Gastrocnemius medialis (tissue), 4 donors: ENCODE measurements at regions not wholly inside any gene's neighbourhood (a gene's known extent, or its start where the extent isn't known, plus 50 kb on each side); places are given as distances from the start of the nearest gene placed in this dataset.

Source experiments
- ATAC-seq, 2 donors: fragments of 150-250 bp; one replicate each; pipeline ENCODE4 v1.9.1; 2016
- DNase-seq, 2 donors: peaks; one replicate each; pipeline ENCODE4 v3.0.0-alpha.2; 2019
- H3K27ac ChIP-seq, 4 donors: fragments of 200-600 bp; sonication (generic); 1 replicate in 1 of 4; 2 replicates in 3 of 4; pipeline ENCODE4 v1.5.1; 2016 to 2018; ENCODE audit warnings: mild to moderate bottlenecking in 2 of 4, moderate library complexity in 1 of 4
- H3K27me3 ChIP-seq, 3 donors: fragments of 200-600 bp; sonication (generic) in 2 of 3; 1 replicate in 1 of 3; 2 replicates in 2 of 3; pipeline versions ENCODE4 v1.5.1 to v1.6.0; 2016 to 2019; ENCODE audit warnings: mild to moderate bottlenecking in 1 of 3, moderate library complexity in 1 of 3
- H3K36me3 ChIP-seq, 2 donors: fragments of 200-600 bp; sonication (generic) in 1 of 2; one replicate each; pipeline ENCODE4 v1.5.1; 2017 to 2018
- H3K4me1 ChIP-seq, 2 donors: fragments of 200-600 bp; sonication (generic) in 1 of 2; one replicate each; pipeline ENCODE4 v1.5.1; 2016 to 2017; ENCODE audit warnings: mild to moderate bottlenecking in 2 of 2
- H3K4me3 ChIP-seq, 4 donors: fragments of 200-600 bp; sonication (generic) in 3 of 4; 1 replicate in 1 of 4; 2 replicates in 3 of 4; pipeline ENCODE4 v1.5.1; 2016 to 2019; ENCODE audit warnings: mild to moderate bottlenecking in 2 of 4
- H3K9me3 ChIP-seq, 3 donors: fragments of 200-600 bp; sonication (generic) in 2 of 3; 1 replicate in 1 of 3; 2 replicates in 2 of 3; pipeline ENCODE4 v1.5.1; 2016 to 2019
- POLR2A ChIP-seq, 2 donors: fragments of 450-650 bp; IDR thresholded peaks; one replicate each; pipeline ENCODE4 v1.6.1; 2017; ENCODE audit warnings: antibody characterized with exemption in 2 of 2, mild to moderate bottlenecking in 2 of 2, moderate library complexity in 2 of 2
- in situ Hi-C, 4 donors: fragments of 200-750 bp; cut with MboI; loops; one replicate each; pipeline versions ENCODE4 v1.15.0 to v1.8.0; 2017; ENCODE audit warnings: low sequenced_read_pairs in 4 of 4
- intact Hi-C: fragments of 100-400 bp; cut with DNase I; formaldehyde crosslinking; loops from one replicate; pipeline ENCODE4 v1.15.1; 2023; ENCODE audit warnings: low total_unique reads
- TF ChIP-seq, protein P1 (sequence below), 5 experiments: fragments of 450-650 bp in 3 of 5; fragments of 200-600 bp in 2 of 5; sonication (generic) in 2 of 5; IDR thresholded peaks in 4 of 5; conservative IDR thresholded peaks in 1 of 5; 1 replicate in 4 of 5; 2 replicates in 1 of 5; pipeline ENCODE4 v1.5.1; 2016 to 2019; ENCODE audit warnings: antibody characterized with exemption in 5 of 5, mild to moderate bottlenecking in 3 of 5, moderate library complexity in 3 of 5

DNA sequence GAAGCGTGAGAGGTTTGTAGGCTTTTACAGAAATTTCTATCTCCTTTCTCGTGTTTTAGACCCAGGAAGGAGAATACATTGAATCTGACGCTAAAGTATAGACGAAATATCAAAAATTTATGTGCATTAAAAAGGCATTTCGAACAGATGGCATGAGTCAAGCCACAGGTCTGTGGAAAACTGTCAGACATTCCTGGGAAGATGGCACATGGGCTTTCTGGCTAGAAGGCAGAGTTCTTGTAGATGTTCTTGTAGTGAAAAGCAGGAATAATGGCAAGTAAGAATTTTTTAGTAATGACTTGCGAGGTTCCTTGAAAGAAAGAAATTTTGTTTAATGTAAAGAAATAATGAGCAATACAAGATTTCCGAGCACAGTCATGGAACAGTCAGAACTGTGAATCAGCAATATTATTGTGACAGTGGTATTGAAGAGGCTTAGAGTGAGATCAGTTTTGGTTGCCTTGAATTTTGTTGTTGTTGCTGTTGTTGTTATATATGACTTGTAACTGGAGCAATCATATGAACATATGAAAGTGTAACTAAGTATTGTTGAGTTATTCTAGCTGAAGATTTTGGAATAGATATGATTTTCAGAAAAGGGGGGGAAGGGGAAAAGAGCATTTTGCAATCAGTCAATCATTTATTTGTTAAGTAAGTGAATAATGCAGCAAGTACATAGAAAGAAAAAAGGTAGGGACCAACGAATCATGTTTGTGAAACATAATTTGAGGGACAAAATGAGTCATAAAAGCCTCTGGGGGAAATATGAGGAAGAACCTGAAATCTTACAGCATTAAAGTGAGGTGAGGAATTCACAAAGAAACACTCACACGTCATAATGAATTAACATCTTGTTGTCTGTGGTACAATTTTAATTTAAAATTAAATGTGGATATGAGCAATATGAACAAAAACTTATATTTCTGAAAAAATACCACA lies 339.0 kb upstream of the CTNND2 start:
- in situ Hi-C loops (no loop called here), intact Hi-C loops (no loop called here)
- DNase-seq, result no peak
- Histone ChIP-seq H3K4me1 (no peaks in the 10 kb centered on the region), H3K4me3 (no peak overlapping the region), H3K27ac (no peak overlapping the region), H3K36me3 (no peaks in the 10 kb centered on the region), H3K27me3 (no peaks in the 10 kb centered on the region), H3K9me3 (no peaks in the 10 kb centered on the region)
- TF ChIP-seq POLR2A (IDR thresholded peaks at IDR 0.05), result no peak
- TF ChIP-seq, protein P1, sequence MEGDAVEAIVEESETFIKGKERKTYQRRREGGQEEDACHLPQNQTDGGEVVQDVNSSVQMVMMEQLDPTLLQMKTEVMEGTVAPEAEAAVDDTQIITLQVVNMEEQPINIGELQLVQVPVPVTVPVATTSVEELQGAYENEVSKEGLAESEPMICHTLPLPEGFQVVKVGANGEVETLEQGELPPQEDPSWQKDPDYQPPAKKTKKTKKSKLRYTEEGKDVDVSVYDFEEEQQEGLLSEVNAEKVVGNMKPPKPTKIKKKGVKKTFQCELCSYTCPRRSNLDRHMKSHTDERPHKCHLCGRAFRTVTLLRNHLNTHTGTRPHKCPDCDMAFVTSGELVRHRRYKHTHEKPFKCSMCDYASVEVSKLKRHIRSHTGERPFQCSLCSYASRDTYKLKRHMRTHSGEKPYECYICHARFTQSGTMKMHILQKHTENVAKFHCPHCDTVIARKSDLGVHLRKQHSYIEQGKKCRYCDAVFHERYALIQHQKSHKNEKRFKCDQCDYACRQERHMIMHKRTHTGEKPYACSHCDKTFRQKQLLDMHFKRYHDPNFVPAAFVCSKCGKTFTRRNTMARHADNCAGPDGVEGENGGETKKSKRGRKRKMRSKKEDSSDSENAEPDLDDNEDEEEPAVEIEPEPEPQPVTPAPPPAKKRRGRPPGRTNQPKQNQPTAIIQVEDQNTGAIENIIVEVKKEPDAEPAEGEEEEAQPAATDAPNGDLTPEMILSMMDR (IDR thresholded peaks at IDR 0.05 in 4 of 5, conservative IDR thresholded peaks at IDR 0.05 in 1 of 5), result no peak
- ATAC-seq, result no peak

GRCh38 chr5:12237837-12238575 lies 333.8 kb upstream of the CTNND2 start:
- intact Hi-C loops, result no loop called here
- in situ Hi-C loops, result no loop called here
- H3K27me3 ChIP-seq, result no peaks in the 10 kb centered on the region
- no peaks in the 10 kb centered on the region for H3K4me1 ChIP-seq
- DNase-seq (no peak), ATAC-seq (no peak)
- no peaks in the 10 kb centered on the region for H3K36me3 ChIP-seq
- TF ChIP-seq, protein P1 (IDR thresholded peaks at IDR 0.05 in 4 of 5, conservative IDR thresholded peaks at IDR 0.05 in 1 of 5), result no peak
- no peak for TF ChIP-seq POLR2A (IDR thresholded peaks at IDR 0.05)
- no peaks in the 10 kb centered on the region for H3K9me3 ChIP-seq
- no peak overlapping the region for H3K27ac ChIP-seq
- H3K4me3 ChIP-seq, result no peak overlapping the region

- H3K27me3 ChIP-seq, result no peaks in the 10 kb centered on the region
- no peak for TF ChIP-seq POLR2A (IDR thresholded peaks at IDR 0.05)
- TF ChIP-seq, protein P1 (IDR thresholded peaks at IDR 0.05 in 4 of 5, conservative IDR thresholded peaks at IDR 0.05 in 1 of 5), result no peak
- no peaks in the 10 kb centered on the region for H3K36me3 ChIP-seq
- H3K27ac ChIP-seq, result no peak overlapping the region
- intact Hi-C loops (no loop called here), in situ Hi-C loops (no loop called here)
- DNase-seq (no peak), ATAC-seq (no peak)
- H3K9me3 ChIP-seq, result no peaks in the 10 kb centered on the region
- no peak overlapping the region for H3K4me3 ChIP-seq
- H3K4me1 ChIP-seq, result no peaks in the 10 kb centered on the region
Measured at GRCh38 chr5:12230659-12231058, 326.4 kb upstream of the CTNND2 start.

DNA sequence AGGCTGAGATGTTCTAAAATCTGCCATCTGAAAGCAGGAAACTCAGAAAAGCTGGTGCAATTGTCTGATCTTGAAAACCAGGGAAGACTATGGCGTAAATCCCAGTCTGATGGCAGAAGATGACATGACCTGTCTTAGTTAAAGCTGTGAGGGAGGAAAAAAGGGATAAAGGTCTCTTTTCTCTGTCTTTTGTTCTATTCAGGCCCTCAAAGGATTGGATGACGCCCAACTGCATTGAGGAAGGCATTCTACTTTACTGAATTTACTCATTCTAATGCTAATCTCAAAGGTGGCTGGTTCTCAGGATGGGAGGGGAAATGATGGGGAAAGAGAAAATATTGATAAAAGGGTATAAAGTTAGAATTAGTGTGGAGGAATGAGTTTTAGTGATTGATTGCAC lies 312.8 kb upstream of the CTNND2 start:
- H3K36me3 ChIP-seq, result no peaks in the 10 kb centered on the region
- H3K4me1 ChIP-seq, result no peaks in the 10 kb centered on the region
- H3K4me3 ChIP-seq, result no peak overlapping the region
- no peak for DNase-seq
- TF ChIP-seq POLR2A (IDR thresholded peaks at IDR 0.05), result no peak
- TF ChIP-seq, protein P1 (IDR thresholded peaks at IDR 0.05 in 4 of 5, conservative IDR thresholded peaks at IDR 0.05 in 1 of 5), result no peak
- H3K27me3 ChIP-seq, result no peaks in the 10 kb centered on the region
- H3K9me3 ChIP-seq, result no peaks in the 10 kb centered on the region
- ATAC-seq, result no peak
- no peak overlapping the region for H3K27ac ChIP-seq
- intact Hi-C loops (no loop called here), in situ Hi-C loops (no loop called here)
